ENCODE measurements at regions not wholly inside any gene's neighbourhood (a gene's known extent, or its start where the extent isn't known, plus 50 kb on each side); places are given as distances from the start of the nearest gene placed in this dataset.

GRCh38 chr7:25859412-25860274 is 292.4 kb upstream of the NFE2L3 start:
- DNase-seq (ENCODE audit: low read depth in 2 of 2), result no peak

GRCh38 chr7:25860275-25861163 is 291.5 kb upstream of the NFE2L3 start:
- no peak for DNase-seq (ENCODE audit: low read depth in 2 of 2)

GRCh38 chr7:25861164-25861496 is 290.9 kb upstream of the NFE2L3 start:
- DNase-seq (ENCODE audit: low read depth in 2 of 2), result no peak

GRCh38 chr7:25861601-25862260 is 290.3 kb upstream of the NFE2L3 start:
- no peak for DNase-seq (ENCODE audit: low read depth in 2 of 2)

- peak; percentile 90 to 93 for DNase-seq (ENCODE audit: low read depth in 2 of 2)
Observed at GRCh38 chr7:25862261-25863004, 289.6 kb upstream of the NFE2L3 start.

- no peak for DNase-seq (ENCODE audit: low read depth in 2 of 2)
Observed at GRCh38 chr7:25863005-25863728, 288.8 kb upstream of the NFE2L3 start.

GRCh38 chr7:25863729-25864110 is 288.3 kb upstream of the NFE2L3 start:
- DNase-seq (ENCODE audit: low read depth in 2 of 2), result no peak

GRCh38 chr7:25864511-25864910 is 287.5 kb upstream of the NFE2L3 start:
- DNase-seq (ENCODE audit: low read depth in 2 of 2), result no peak

GRCh38 chr7:25864943-25865751 is 286.9 kb upstream of the NFE2L3 start:
- DNase-seq (ENCODE audit: low read depth in 2 of 2), result no peak

GRCh38 chr7:25868509-25868908 is 283.5 kb upstream of the NFE2L3 start:
- no peak for DNase-seq (ENCODE audit: low read depth in 2 of 2)

- DNase-seq (ENCODE audit: low read depth in 2 of 2), result no peak
Observed at GRCh38 chr7:25870574-25870973, 281.4 kb upstream of the NFE2L3 start.

- DNase-seq (ENCODE audit: low read depth in 2 of 2), result no peak
Observed at GRCh38 chr7:25876092-25876491, 275.9 kb upstream of the NFE2L3 start.

GRCh38 chr7:25877802-25878789 is 273.9 kb upstream of the NFE2L3 start:
- no peak for DNase-seq (ENCODE audit: low read depth in 2 of 2)

GRCh38 chr7:25879799-25880198 is 272.2 kb upstream of the NFE2L3 start:
- no peak for DNase-seq (ENCODE audit: low read depth in 2 of 2)

- DNase-seq (ENCODE audit: low read depth in 2 of 2), result no peak
Observed at GRCh38 chr7:25881317-25882037, 270.5 kb upstream of the NFE2L3 start.

GRCh38 chr7:25882151-25882773 is 269.7 kb upstream of the NFE2L3 start:
- no peak for DNase-seq (ENCODE audit: low read depth in 2 of 2)

GRCh38 chr7:25884265-25884828 is 267.7 kb upstream of the NFE2L3 start:
- DNase-seq (ENCODE audit: low read depth in 2 of 2), result no peak
